GM18519 (cell line): ENCODE measurements at regions not wholly inside any gene's neighbourhood (a gene's known extent, or its start where the extent isn't known, plus 50 kb on each side); places are given as distances from the start of the nearest gene placed in this dataset.
"Not testable (repeated sequence)": the region's sequence is repeated elsewhere in the genome, so short reads cannot be mapped to it uniquely, and the experiment has no call there.

ENCODE experiments used
- ATAC-seq: cut with Tn5 transposase; IDR thresholded peaks from one replicate; pipeline ENCODE4 v1.9.1; 2021; ENCODE audit warnings: mild to moderate bottlenecking, moderate library complexity; ENCODE audit not compliant: unreplicated experiment, low FRiP score

DNA sequence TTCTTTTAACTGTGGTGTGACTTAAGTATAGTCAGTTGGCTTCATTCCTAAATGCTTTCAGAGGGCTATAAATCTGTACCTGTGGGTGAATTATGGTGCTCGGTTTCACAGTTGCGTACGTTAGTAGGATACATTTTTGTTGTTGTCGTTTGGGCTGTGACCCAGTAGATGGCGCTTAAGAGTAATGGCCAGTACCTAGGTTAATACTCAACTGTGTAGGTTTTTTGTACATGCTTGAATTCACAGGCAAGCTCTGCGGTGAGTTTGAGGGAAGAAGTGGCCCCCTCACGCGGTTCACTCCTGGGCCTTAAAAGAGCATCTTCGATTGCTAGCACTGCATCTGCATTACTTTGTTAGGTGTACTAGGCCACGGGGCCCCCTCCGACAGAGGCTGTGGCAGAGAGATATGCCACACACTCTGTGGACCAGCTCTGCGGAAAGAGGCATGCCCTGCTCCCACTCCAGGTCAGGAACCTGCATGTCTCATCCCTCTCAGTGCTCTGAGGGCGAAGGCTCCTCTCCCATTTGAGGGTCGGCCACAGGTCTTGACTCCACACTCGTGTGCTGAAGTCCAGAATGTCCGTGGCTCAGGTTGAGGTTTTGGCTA is 224.6 kb upstream of the TBL1Y start:
- ATAC-seq = not testable (repeated sequence)

DNA sequence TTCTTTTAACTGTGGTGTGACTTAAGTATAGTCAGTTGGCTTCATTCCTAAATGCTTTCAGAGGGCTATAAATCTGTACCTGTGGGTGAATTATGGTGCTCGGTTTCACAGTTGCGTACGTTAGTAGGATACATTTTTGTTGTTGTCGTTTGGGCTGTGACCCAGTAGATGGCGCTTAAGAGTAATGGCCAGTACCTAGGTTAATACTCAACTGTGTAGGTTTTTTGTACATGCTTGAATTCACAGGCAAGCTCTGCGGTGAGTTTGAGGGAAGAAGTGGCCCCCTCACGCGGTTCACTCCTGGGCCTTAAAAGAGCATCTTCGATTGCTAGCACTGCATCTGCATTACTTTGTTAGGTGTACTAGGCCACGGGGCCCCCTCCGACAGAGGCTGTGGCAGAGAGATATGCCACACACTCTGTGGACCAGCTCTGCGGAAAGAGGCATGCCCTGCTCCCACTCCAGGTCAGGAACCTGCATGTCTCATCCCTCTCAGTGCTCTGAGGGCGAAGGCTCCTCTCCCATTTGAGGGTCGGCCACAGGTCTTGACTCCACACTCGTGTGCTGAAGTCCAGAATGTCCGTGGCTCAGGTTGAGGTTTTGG is 208.8 kb upstream of the TBL1Y start:
- ATAC-seq = peak; percentile 41

- not testable (repeated sequence) for ATAC-seq
Measured at GRCh38 chrY:6721443-6721842, 189.1 kb upstream of the TBL1Y start.

- ATAC-seq = not testable (repeated sequence)
Measured at GRCh38 chrY:6747210-6747609, 163.3 kb upstream of the TBL1Y start.

DNA sequence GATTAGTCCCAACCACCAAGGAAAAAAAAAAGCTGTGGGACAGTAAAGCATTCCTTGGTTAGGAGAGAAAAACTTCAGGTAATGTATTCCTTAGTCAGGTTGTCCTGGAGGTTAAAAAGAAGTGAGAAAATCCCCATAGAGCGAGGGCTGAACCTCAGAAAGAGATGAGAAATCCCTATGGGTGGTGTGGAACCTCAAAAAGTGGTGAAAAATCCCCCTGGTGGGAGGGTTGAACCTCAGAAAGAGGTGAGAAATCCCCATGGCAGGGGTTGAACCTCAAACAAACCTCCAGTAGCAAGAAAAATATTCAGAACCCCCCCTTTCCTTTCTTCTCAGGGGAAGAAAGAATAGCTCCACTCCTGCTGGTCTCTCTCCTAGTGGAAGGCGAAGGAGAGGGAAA is 128.2 kb upstream of the TBL1Y start:
- ATAC-seq = no peak

- ATAC-seq = no peak
Measured at GRCh38 chrY:6786960-6787359, 123.5 kb upstream of the TBL1Y start.

DNA sequence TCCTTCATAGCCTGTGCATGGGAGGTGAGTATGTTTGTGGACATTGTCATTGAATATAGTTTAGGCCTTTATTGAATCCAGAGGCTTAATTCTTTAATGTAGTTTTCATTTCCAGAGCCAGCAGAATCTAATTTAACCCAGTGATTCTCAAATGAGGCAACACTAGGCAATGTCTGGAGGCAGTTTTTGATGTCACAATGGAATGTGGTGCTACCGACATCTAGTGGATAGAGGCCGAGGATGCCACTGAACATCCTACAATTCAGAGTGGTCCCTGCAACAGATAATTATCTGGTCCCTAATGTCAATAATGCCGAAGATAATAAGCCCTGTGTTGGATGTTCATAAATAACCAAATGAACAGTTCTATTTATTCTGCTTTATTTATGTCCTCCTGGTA is 98.9 kb upstream of the TBL1Y start:
- no peak for ATAC-seq
